ENCODE measurements at regions not wholly inside any gene's neighbourhood (a gene's known extent, or its start where the extent isn't known, plus 50 kb on each side); places are given as distances from the start of the nearest gene placed in this dataset.

GRCh38 chr2:45273412-45274249 is 264.4 kb upstream of the SIX2 start:
- TF ChIP-seq CTCF (IDR thresholded peaks at IDR 0.05; ENCODE audit: insufficient read depth, low read length, poor library complexity, severe bottlenecking): no peak
- no peaks in the 10 kb centered on the region for H3K36me3 ChIP-seq (ENCODE audit: control insufficient read depth, insufficient read depth, low read length)
- no peaks in the 10 kb centered on the region for H3K27me3 ChIP-seq (ENCODE audit: control insufficient read depth, insufficient read depth, low read length)
- no peak overlapping the region for H3K4me3 ChIP-seq (ENCODE audit: low read depth, low read length)
- no peak for DNase-seq (ENCODE audit: low read depth)

GRCh38 chr2:45272549-45273265 is 263.5 kb upstream of the SIX2 start:
- Histone ChIP-seq H3K4me3 (ENCODE audit: low read depth, low read length) (no peak overlapping the region), H3K27me3 (ENCODE audit: control insufficient read depth, insufficient read depth, low read length) (no peaks in the 10 kb centered on the region), H3K36me3 (ENCODE audit: control insufficient read depth, insufficient read depth, low read length) (no peaks in the 10 kb centered on the region)
- no peak for TF ChIP-seq CTCF (IDR thresholded peaks at IDR 0.05; ENCODE audit: insufficient read depth, low read length, poor library complexity, severe bottlenecking)
- DNase-seq (ENCODE audit: low read depth): no peak

- Histone ChIP-seq H3K27me3 (ENCODE audit: control insufficient read depth, insufficient read depth, low read length) (no peaks in the 10 kb centered on the region), H3K36me3 (ENCODE audit: control insufficient read depth, insufficient read depth, low read length) (no peaks in the 10 kb centered on the region), H3K4me3 (ENCODE audit: low read depth, low read length) (no peak overlapping the region)
- no peak for TF ChIP-seq CTCF (IDR thresholded peaks at IDR 0.05; ENCODE audit: insufficient read depth, low read length, poor library complexity, severe bottlenecking)
- no peak for DNase-seq (ENCODE audit: low read depth)
Measured at GRCh38 chr2:45269149-45269793, 260.0 kb upstream of the SIX2 start.

GRCh38 chr2:45268631-45269030 is 259.4 kb upstream of the SIX2 start:
- Histone ChIP-seq H3K36me3 (ENCODE audit: control insufficient read depth, insufficient read depth, low read length) (no peaks in the 10 kb centered on the region), H3K4me3 (ENCODE audit: low read depth, low read length) (no peak overlapping the region), H3K27me3 (ENCODE audit: control insufficient read depth, insufficient read depth, low read length) (no peaks in the 10 kb centered on the region)
- no peak for TF ChIP-seq CTCF (IDR thresholded peaks at IDR 0.05; ENCODE audit: insufficient read depth, low read length, poor library complexity, severe bottlenecking)
- no peak for DNase-seq (ENCODE audit: low read depth)

GRCh38 chr2:45267062-45267792 is 258.0 kb upstream of the SIX2 start:
- Histone ChIP-seq H3K27me3 (ENCODE audit: control insufficient read depth, insufficient read depth, low read length) (no peaks in the 10 kb centered on the region), H3K4me3 (ENCODE audit: low read depth, low read length) (no peak overlapping the region), H3K36me3 (ENCODE audit: control insufficient read depth, insufficient read depth, low read length) (no peaks in the 10 kb centered on the region)
- DNase-seq (ENCODE audit: low read depth): no peak
- TF ChIP-seq CTCF (IDR thresholded peaks at IDR 0.05; ENCODE audit: insufficient read depth, low read length, poor library complexity, severe bottlenecking): no peak

All from kidney epithelial cell (primary cell).